ENCODE measurements at regions not wholly inside any gene's neighbourhood (a gene's known extent, or its start where the extent isn't known, plus 50 kb on each side); places are given as distances from the start of the nearest gene placed in this dataset.

GRCh38 chr6:105997482-105997881, 88.7 kb upstream of the PRDM1 start:
- DNase-seq (ENCODE audit: low read depth) = no peak
- no peak overlapping the region for H3K4me3 ChIP-seq (ENCODE audit: low read depth, low read length)
- TF ChIP-seq CTCF (IDR thresholded peaks at IDR 0.05; ENCODE audit: low read depth, low read length, missing control alignments) = no peak

- no peak for TF ChIP-seq CTCF (IDR thresholded peaks at IDR 0.05; ENCODE audit: low read depth, low read length, missing control alignments)
- no peak overlapping the region; the same call in 1 of the 2 replicates for H3K4me3 ChIP-seq (ENCODE audit: low read depth, low read length)
- no peak for DNase-seq (ENCODE audit: low read depth)
Measured at GRCh38 chr6:105995391-105995865, 90.7 kb upstream of the PRDM1 start.

GRCh38 chr6:105994591-105995390, 91.3 kb upstream of the PRDM1 start:
- TF ChIP-seq CTCF (IDR thresholded peaks at IDR 0.05; ENCODE audit: low read depth, low read length, missing control alignments) = no peak
- DNase-seq (ENCODE audit: low read depth) = no peak
- peak overlapping the region; percentile 67 for H3K4me3 ChIP-seq (ENCODE audit: low read depth, low read length)

- H3K4me3 ChIP-seq (ENCODE audit: low read depth, low read length) = peak overlapping the region; percentile 67
- no peak for TF ChIP-seq CTCF (IDR thresholded peaks at IDR 0.05; ENCODE audit: low read depth, low read length, missing control alignments)
- DNase-seq (ENCODE audit: low read depth) = no peak
Measured at GRCh38 chr6:105994118-105994590, 92.0 kb upstream of the PRDM1 start.

- H3K4me3 ChIP-seq (ENCODE audit: low read depth, low read length) = peak overlapping the region; percentile 67; the same call in 1 of the 2 replicates
- DNase-seq (ENCODE audit: low read depth) = no peak
Measured at GRCh38 chr6:105993341-105994117, 92.6 kb upstream of the PRDM1 start.

More at GRCh38 chr6:105993341-105994117, 92.6 kb upstream of the PRDM1 start:
- TF ChIP-seq CTCF (IDR thresholded peaks at IDR 0.05; ENCODE audit: low read depth, low read length, missing control alignments) = no peak

Measured in GM12864 (cell line).